Trophoblast cell (in vitro differentiated cells and primary cell): ENCODE measurements at regions not wholly inside any gene's neighbourhood (a gene's known extent, or its start where the extent isn't known, plus 50 kb on each side); places are given as distances from the start of the nearest gene placed in this dataset.

Source experiments
- DNase-seq, 2 donors: peaks; one replicate each; pipeline ENCODE4 v3.0.0-alpha.2; 2016
- H2AFZ ChIP-seq: 2 replicates; pipeline ENCODE4 v1.6.1; 2013; ENCODE audit warnings: low read length, moderate library complexity, mild to moderate bottlenecking; ENCODE audit not compliant: insufficient read depth, poor library complexity
- H2AK5ac ChIP-seq: 2 replicates; pipeline ENCODE4 v1.6.1; 2013; ENCODE audit warnings: mild to moderate bottlenecking, low read length
- H2BK120ac ChIP-seq: 2 replicates; pipeline ENCODE4 v1.6.1; 2013; ENCODE audit warnings: low read length, mild to moderate bottlenecking, moderate library complexity; ENCODE audit not compliant: insufficient read depth, poor library complexity
- H2BK12ac ChIP-seq: 2 replicates; pipeline ENCODE4 v1.6.1; 2013; ENCODE audit warnings: mild to moderate bottlenecking, low read length, moderate library complexity
- H2BK5ac ChIP-seq: 2 replicates; pipeline ENCODE4 v1.6.1; 2013; ENCODE audit warnings: low read length, low read depth, moderate library complexity, mild to moderate bottlenecking; ENCODE audit not compliant: poor library complexity
- H3K14ac ChIP-seq: 2 replicates; pipeline ENCODE4 v1.6.1; 2013; ENCODE audit warnings: mild to moderate bottlenecking, low read length
- H3K18ac ChIP-seq: 2 replicates; pipeline ENCODE4 v1.6.1; 2013; ENCODE audit warnings: mild to moderate bottlenecking, low read length
- H3K23ac ChIP-seq: 2 replicates; pipeline ENCODE4 v1.6.1; 2013; ENCODE audit warnings: low read length
- H3K27ac ChIP-seq: 2 replicates; pipeline ENCODE4 v1.5.1; 2013; ENCODE audit warnings: low read depth, mild to moderate bottlenecking, inconsistent platforms, low read length, moderate library complexity
- H3K27me3 ChIP-seq: 2 replicates; pipeline ENCODE4 v1.6.1; 2013; ENCODE audit warnings: inconsistent platforms, mild to moderate bottlenecking, low read length, moderate library complexity; ENCODE audit not compliant: insufficient read depth
- H3K36me3 ChIP-seq, 2 experiments: 1 replicate in 1 of 2; 2 replicates in 1 of 2; pipeline ENCODE4 v1.6.1; 2013; ENCODE audit warnings: low read length in 2 of 2, mild to moderate bottlenecking in 2 of 2, moderate library complexity in 1 of 2; ENCODE audit not compliant: insufficient read depth in 2 of 2, control insufficient read depth in 1 of 2
- H3K4ac ChIP-seq: 2 replicates; pipeline ENCODE4 v1.6.1; 2013; ENCODE audit warnings: low read depth, mild to moderate bottlenecking, low read length, moderate library complexity
- H3K4me1 ChIP-seq, 2 experiments: 1 replicate in 1 of 2; 2 replicates in 1 of 2; pipeline ENCODE4 v1.6.1; 2013; ENCODE audit warnings: low read length in 2 of 2, mild to moderate bottlenecking in 2 of 2, moderate library complexity in 1 of 2; ENCODE audit not compliant: insufficient read depth in 2 of 2, control insufficient read depth in 1 of 2
- H3K4me2 ChIP-seq: 2 replicates; pipeline ENCODE4 v1.6.1; 2013; ENCODE audit warnings: inconsistent platforms, mild to moderate bottlenecking, low read length, moderate library complexity
- H3K4me3 ChIP-seq: 2 replicates; pipeline ENCODE4 v1.5.1; 2013; ENCODE audit warnings: mild to moderate bottlenecking, low read depth, low read length, inconsistent platforms
- H3K79me1 ChIP-seq: one replicate; pipeline ENCODE4 v1.6.1; 2013; ENCODE audit warnings: low read length
- H3K79me2 ChIP-seq: 2 replicates; pipeline ENCODE4 v1.6.1; 2013; ENCODE audit warnings: low read length, mild to moderate bottlenecking; ENCODE audit not compliant: control insufficient read depth, insufficient read depth, poor library complexity
- H3K9ac ChIP-seq: 2 replicates; pipeline ENCODE4 v1.6.1; 2013; ENCODE audit warnings: mild to moderate bottlenecking, low read length
- H3K9me3 ChIP-seq: 2 replicates; pipeline ENCODE4 v1.6.1; 2013; ENCODE audit warnings: low read depth, mild to moderate bottlenecking, control low read depth, inconsistent platforms, low read length; ENCODE audit not compliant: insufficient read depth
- H4K12ac ChIP-seq: 2 replicates; pipeline ENCODE4 v1.6.1; 2013; ENCODE audit warnings: low read depth, mild to moderate bottlenecking, low read length, moderate library complexity
- H4K8ac ChIP-seq: 2 replicates; pipeline ENCODE4 v1.6.1; 2013; ENCODE audit warnings: low read depth, mild to moderate bottlenecking, low read length, moderate library complexity
- H4K91ac ChIP-seq: one replicate; pipeline ENCODE4 v1.6.1; 2013; ENCODE audit warnings: low read depth, mild to moderate bottlenecking, low read length, moderate library complexity
- WGBS: extraction: QIAGEN DNeasy Blood & Tissue Kit; methylation state at CpG from one replicate; pipeline ENCODE4 v1.1.7; 2013; ENCODE audit warnings: missing lambda C conversion rate; ENCODE audit not compliant: insufficient read length, insufficient coverage; ENCODE audit errors: extremely low coverage; 5-methylcytosine and 5-hydroxymethylcytosine counted together

GRCh38 chr18:49650426-49650891, 88.6 kb downstream of the LIPG start:
- no peak overlapping the region for H3K9ac ChIP-seq
- H4K8ac ChIP-seq = no peak overlapping the region
- no peak overlapping the region for H3K4me2 ChIP-seq
- no peak overlapping the region for H4K91ac ChIP-seq
- no peak overlapping the region for H2BK5ac ChIP-seq
- H3K4ac ChIP-seq = no peak overlapping the region
- H2BK120ac ChIP-seq = no peak overlapping the region
- H3K9me3 ChIP-seq = no peaks in the 10 kb centered on the region
- WGBS = no CpG with 5 or more reads among the region's 7 CpGs
- H2AFZ ChIP-seq = no peak overlapping the region
- H3K23ac ChIP-seq = no peak overlapping the region
- no peak overlapping the region for H3K18ac ChIP-seq
- H3K36me3 ChIP-seq = no peaks in the 10 kb centered on the region
- H3K79me2 ChIP-seq = peaks cover 1% of the 10 kb centered on the region
- peaks cover 2% of the 10 kb centered on the region in 2 experiments for H3K4me1 ChIP-seq
- no peak overlapping the region for H3K14ac ChIP-seq
- H3K27me3 ChIP-seq = no peaks in the 10 kb centered on the region
- H3K27ac ChIP-seq = no peak overlapping the region
- no peak overlapping the region for H4K12ac ChIP-seq
- H3K79me1 ChIP-seq = no peaks in the 10 kb centered on the region
- no peak overlapping the region for H3K4me3 ChIP-seq
- no peak overlapping the region for H2AK5ac ChIP-seq
- DNase-seq = no peak
- H2BK12ac ChIP-seq = no peak overlapping the region

DNA sequence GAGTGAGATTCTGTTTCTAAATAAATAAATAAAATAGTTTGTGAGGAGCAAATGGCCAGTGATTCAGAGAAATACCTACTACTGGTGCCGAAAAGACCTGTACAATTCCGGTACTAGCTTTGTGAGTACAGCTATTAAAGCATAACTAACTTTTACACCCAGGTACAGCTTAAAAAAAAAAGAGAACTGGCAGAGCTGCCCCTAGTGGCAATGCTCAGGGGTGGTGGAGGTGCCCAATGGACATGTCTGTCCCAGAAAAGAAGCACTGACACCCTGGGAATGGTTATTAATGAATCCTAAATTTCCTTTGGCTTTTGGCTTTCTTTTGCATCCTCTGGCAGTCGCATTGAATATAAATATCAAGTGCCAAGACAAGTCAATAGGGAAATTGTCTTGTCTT, 87.0 kb downstream of the LIPG start:
- no peaks in the 10 kb centered on the region for H3K9me3 ChIP-seq
- no peak overlapping the region for H2BK120ac ChIP-seq
- H3K79me2 ChIP-seq = peaks cover 1% of the 10 kb centered on the region
- H3K27me3 ChIP-seq = no peaks in the 10 kb centered on the region
- no CpG with 5 or more reads among the region's 3 CpGs for WGBS
- H3K4me2 ChIP-seq = no peak overlapping the region
- H3K18ac ChIP-seq = no peak overlapping the region
- H4K8ac ChIP-seq = no peak overlapping the region
- no peak overlapping the region for H3K14ac ChIP-seq
- H2AK5ac ChIP-seq = no peak overlapping the region
- no peak overlapping the region for H4K12ac ChIP-seq
- H2BK12ac ChIP-seq = no peak overlapping the region
- no peak overlapping the region for H4K91ac ChIP-seq
- H2AFZ ChIP-seq = no peak overlapping the region
- no peaks in the 10 kb centered on the region for H3K79me1 ChIP-seq
- no peak overlapping the region for H3K4ac ChIP-seq
- H3K36me3 ChIP-seq = no peaks in the 10 kb centered on the region
- H2BK5ac ChIP-seq = no peak overlapping the region
- H3K23ac ChIP-seq = no peak overlapping the region
- no peak overlapping the region for H3K9ac ChIP-seq
- peaks cover 2% of the 10 kb centered on the region in 2 experiments for H3K4me1 ChIP-seq
- DNase-seq = no peak
- H3K4me3 ChIP-seq = no peak overlapping the region
- no peak overlapping the region for H3K27ac ChIP-seq
